GM23338 (cell line): ENCODE measurements at regions not wholly inside any gene's neighbourhood (a gene's known extent, or its start where the extent isn't known, plus 50 kb on each side); places are given as distances from the start of the nearest gene placed in this dataset.

Experiments used
- ATAC-seq: fragments of 200-7000 bp; cut with Tn5 transposase; 3 replicates; pipeline ENCODE4 v1.9.1; 2020
- DNase-seq: peaks from one replicate; pipeline ENCODE4 v3.0.0-alpha.2; 2015; ENCODE audit warnings: low spot score
- H2AFZ ChIP-seq: fragments of 200-600 bp; sonication (generic); 2 replicates; pipeline ENCODE4 v1.8.0; 2016; ENCODE audit warnings: antibody characterized with exemption, mild to moderate bottlenecking, moderate library complexity
- H3F3A ChIP-seq: fragments of 200-600 bp; sonication (generic); replicated peaks from 2 replicates; pipeline ENCODE4 v1.8.0; 2017; ENCODE audit warnings: antibody characterized with exemption, mixed run types, low read depth
- H3K27ac ChIP-seq: fragments of 200-600 bp; sonication (generic); 2 replicates; pipeline ENCODE4 v1.6.1; 2016; ENCODE audit warnings: low read depth
- H3K27me3 ChIP-seq: fragments of 200-600 bp; sonication (generic); 2 replicates; pipeline ENCODE4 v1.8.0; 2016; ENCODE audit warnings: mild to moderate bottlenecking, mixed run types, moderate library complexity; ENCODE audit not compliant: insufficient read depth
- H3K36me3 ChIP-seq: fragments of 200-600 bp; sonication (generic); 2 replicates; pipeline ENCODE4 v1.8.0; 2016; ENCODE audit warnings: mild to moderate bottlenecking; ENCODE audit not compliant: insufficient read depth
- H3K4me1 ChIP-seq: fragments of 200-600 bp; sonication (generic); 2 replicates; pipeline ENCODE4 v1.8.0; 2016; ENCODE audit warnings: mild to moderate bottlenecking, moderate library complexity; ENCODE audit not compliant: insufficient read depth
- H3K4me2 ChIP-seq: fragments of 200-600 bp; sonication (generic); 2 replicates; pipeline ENCODE4 v1.7.1; 2017; ENCODE audit warnings: mixed run types
- H3K4me3 ChIP-seq: fragments of 200-600 bp; sonication (generic); 2 replicates; pipeline ENCODE4 v1.6.1; 2016; ENCODE audit warnings: mixed run types
- H3K79me2 ChIP-seq: fragments of 200-600 bp; sonication (generic); replicated peaks from 2 replicates; pipeline ENCODE4 v1.8.0; 2017; ENCODE audit warnings: mild to moderate bottlenecking; ENCODE audit not compliant: insufficient read depth
- H3K9me2 ChIP-seq: fragments of 200-600 bp; sonication (generic); 2 replicates; pipeline ENCODE4 v1.8.0; 2017; ENCODE audit not compliant: insufficient read depth
- H4K20me1 ChIP-seq: fragments of 200-600 bp; sonication (generic); replicated peaks from 2 replicates; pipeline ENCODE4 v1.8.0; 2017; ENCODE audit warnings: mild to moderate bottlenecking; ENCODE audit not compliant: insufficient read depth
- H3K27ac Mint-ChIP-seq: 2 replicates; pipeline ENCODE4 v1.8.0; 2020; ENCODE audit warnings: inconsistent platforms, mild to moderate bottlenecking, moderate library complexity, mixed read lengths
- H3K27me3 Mint-ChIP-seq: 3 replicates; pipeline ENCODE4 v1.8.0; 2022; ENCODE audit warnings: low read depth, mild to moderate bottlenecking, moderate library complexity, mixed read lengths, inconsistent platforms; ENCODE audit not compliant: insufficient read depth, poor library complexity
- H3K36me3 Mint-ChIP-seq: 3 replicates; pipeline ENCODE4 v1.8.0; 2021; ENCODE audit warnings: low read depth, mild to moderate bottlenecking, inconsistent platforms, moderate library complexity, mixed read lengths
- H3K4me1 Mint-ChIP-seq: 3 replicates; pipeline ENCODE4 v1.8.0; 2020; ENCODE audit warnings: mild to moderate bottlenecking, inconsistent platforms, mixed read lengths
- H3K4me3 Mint-ChIP-seq: 3 replicates; pipeline ENCODE4 v1.8.0; 2021; ENCODE audit warnings: moderate library complexity, mild to moderate bottlenecking, inconsistent platforms, mixed read lengths
- H3K9me3 Mint-ChIP-seq: 3 replicates; pipeline ENCODE4 v1.8.0; 2020; ENCODE audit warnings: moderate library complexity, mild to moderate bottlenecking, inconsistent platforms, mixed read lengths
- CREB1 ChIP-seq: fragments of 250-450 bp; sonication (Bioruptor Pico); IDR thresholded peaks from 2 replicates; pipeline ENCODE4 v1.5.0; 2020; ENCODE audit warnings: low read depth, mild to moderate bottlenecking, moderate library complexity
- CTCF ChIP-seq, 2 experiments: fragments of 200-600 bp in 1 of 2; sonication (generic) in 1 of 2; conservative IDR thresholded peaks; 2 replicates each; pipeline versions ENCODE4 v1.5.1 to v1.6.1; 2016 to 2017; ENCODE audit warnings: antibody characterized with exemption in 2 of 2, low read depth in 2 of 2, mild to moderate bottlenecking in 2 of 2, moderate library complexity in 1 of 2
- ETS1 ChIP-seq: IDR thresholded peaks from 2 replicates; pipeline ENCODE4 v1.6.1; 2016; ENCODE audit warnings: antibody characterized with exemption
- EZH2 ChIP-seq: fragments of 200-600 bp; sonication (generic); IDR thresholded peaks from one replicate; pipeline ENCODE4 v1.8.0; 2017; ENCODE audit warnings: antibody characterized with exemption, mild to moderate bottlenecking, low read depth; ENCODE audit not compliant: unreplicated experiment
- EZH2phosphoT487 ChIP-seq: fragments of 200-600 bp; sonication (generic); IDR thresholded peaks from one replicate; pipeline ENCODE4 v1.8.1; 2018; ENCODE audit warnings: antibody characterized with exemption; ENCODE audit not compliant: unreplicated experiment
- JUNB ChIP-seq: IDR thresholded peaks from one replicate; pipeline ENCODE4 v1.6.1; 2016; ENCODE audit warnings: antibody characterized with exemption; ENCODE audit not compliant: unreplicated experiment
- NANOG ChIP-seq: IDR thresholded peaks from 2 replicates; pipeline ENCODE4 v1.6.1; 2016; ENCODE audit warnings: antibody characterized with exemption, borderline replicate concordance
- POLR2AphosphoS5 ChIP-seq: IDR thresholded peaks from 2 replicates; pipeline ENCODE4 v1.6.1; 2016; ENCODE audit warnings: antibody characterized with exemption, low read depth
- REST ChIP-seq: IDR thresholded peaks from one replicate; pipeline ENCODE4 v1.6.1; 2018; ENCODE audit warnings: antibody characterized with exemption; ENCODE audit not compliant: unreplicated experiment
- ZNF114 ChIP-seq: fragments of 250-450 bp; sonication (Bioruptor Pico); IDR thresholded peaks from 2 replicates; pipeline ENCODE4 v1.5.0; 2020; ENCODE audit warnings: mild to moderate bottlenecking, moderate library complexity
- ZNF462 ChIP-seq: fragments of 250-450 bp; sonication (Bioruptor Pico); IDR thresholded peaks from 2 replicates; pipeline ENCODE4 v1.5.0; 2020; ENCODE audit warnings: mild to moderate bottlenecking, moderate library complexity

- H3K79me2 ChIP-seq: no peaks in the 10 kb centered on the region
- ATAC-seq: no peak
- H3K4me2 ChIP-seq: no peak overlapping the region
- H3K27me3 ChIP-seq: no peaks in the 10 kb centered on the region
- no peaks in the 10 kb centered on the region for H3K36me3 Mint-ChIP-seq
- H3K9me3 Mint-ChIP-seq: no peaks in the 10 kb centered on the region
- H3K4me3 ChIP-seq: no peak overlapping the region
- peaks cover 12% of the 10 kb centered on the region for H3K27me3 Mint-ChIP-seq
- H3K9me2 ChIP-seq: no peaks in the 10 kb centered on the region
- TF ChIP-seq ETS1: no peak
- TF ChIP-seq NANOG: no peak
- TF ChIP-seq EZH2phosphoT487: no peak
- TF ChIP-seq POLR2AphosphoS5: no peak
- TF ChIP-seq EZH2: no peak
- no peak for TF ChIP-seq ZNF114 (CRISPR knock-in tag)
- no peak for TF ChIP-seq CREB1
- no peak for TF ChIP-seq ZNF462 (CRISPR knock-in tag)
- no peak for TF ChIP-seq JUNB
- no peak for TF ChIP-seq CTCF (conservative IDR thresholded peaks at IDR 0.05; ENCODE audit: low read depth in 2 of 2)
- TF ChIP-seq REST: no peak
- H3K4me1 ChIP-seq: no peaks in the 10 kb centered on the region
- H3F3A ChIP-seq: no peaks in the 10 kb centered on the region
- DNase-seq: no peak
- no peak overlapping the region for H3K27ac Mint-ChIP-seq
- no peaks in the 10 kb centered on the region for H4K20me1 ChIP-seq
- no peak overlapping the region for H2AFZ ChIP-seq
- no peaks in the 10 kb centered on the region; the same call in 2 of the 3 replicates for H3K4me1 Mint-ChIP-seq
- no peak overlapping the region for H3K27ac ChIP-seq
- no peak overlapping the region for H3K4me3 Mint-ChIP-seq
- no peaks in the 10 kb centered on the region for H3K36me3 ChIP-seq
Observed at GRCh38 chr1:30323352-30323751, 400.0 kb downstream of the MATN1 start.
